ENCODE measurements at regions not wholly inside any gene's neighbourhood (a gene's known extent, or its start where the extent isn't known, plus 50 kb on each side); places are given as distances from the start of the nearest gene placed in this dataset.

- no peak for TF ChIP-seq CTCF (IDR thresholded peaks at IDR 0.05; ENCODE audit: borderline replicate concordance, extremely low read depth, low read length, poor library complexity, severe bottlenecking)
- no peak for TF ChIP-seq EZH2 (IDR thresholded peaks at IDR 0.05; ENCODE audit: borderline replicate concordance, low read depth, low read length, severe bottlenecking)
Observed at GRCh38 chr4:10366628-10367027, 90.6 kb downstream of the ZNF518B start.

All from DND-41 (cell line).